Fibroblast of skin of left quadriceps (primary cell): ENCODE measurements at regions not wholly inside any gene's neighbourhood (a gene's known extent, or its start where the extent isn't known, plus 50 kb on each side); places are given as distances from the start of the nearest gene placed in this dataset.

ENCODE experiments used
- DNase-seq, 2 experiments: peaks; one replicate each; pipeline ENCODE4 v3.0.0-alpha.2; 2013; ENCODE audit warnings: low read depth in 2 of 2

DNA sequence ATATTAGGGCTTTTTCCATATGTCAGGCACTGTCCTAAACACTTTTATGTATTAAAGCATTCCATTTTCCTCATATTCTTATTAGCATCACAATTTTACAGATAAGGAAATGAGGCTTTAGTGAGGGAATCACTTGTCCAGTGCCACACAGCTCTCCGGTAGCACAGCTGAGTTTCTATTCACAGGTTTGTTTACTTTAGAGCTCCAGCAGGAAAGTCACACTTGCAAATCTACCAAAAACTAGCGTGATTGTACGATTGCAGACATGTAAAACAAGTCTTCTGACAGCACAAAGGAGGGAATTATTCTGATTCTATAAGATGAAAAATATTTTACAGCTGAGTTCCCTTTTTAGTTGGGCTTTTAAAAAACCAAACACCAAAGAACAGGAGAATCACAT, 472.1 kb downstream of the TMA16 start:
- no peak for DNase-seq

DNA sequence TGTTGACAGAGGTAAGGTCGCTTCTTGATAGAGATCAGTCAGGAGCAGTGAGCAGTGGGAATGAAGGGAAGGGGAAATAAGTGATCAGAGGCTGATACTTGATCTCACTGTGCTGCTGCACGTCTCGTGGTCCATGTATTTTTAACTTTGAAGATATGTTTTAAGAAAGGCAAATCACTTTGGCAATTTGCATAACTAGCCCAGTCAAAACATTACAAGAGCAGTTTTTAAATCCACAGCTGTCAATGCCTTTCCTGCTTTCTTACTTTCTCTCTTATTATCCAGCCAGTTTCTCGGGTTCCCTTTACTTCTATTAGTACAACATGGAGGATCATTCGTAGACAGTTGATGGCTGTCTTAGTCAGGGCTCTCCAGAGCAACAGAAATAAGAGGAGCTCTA, 472.8 kb downstream of the TMA16 start:
- no peak for DNase-seq

DNA sequence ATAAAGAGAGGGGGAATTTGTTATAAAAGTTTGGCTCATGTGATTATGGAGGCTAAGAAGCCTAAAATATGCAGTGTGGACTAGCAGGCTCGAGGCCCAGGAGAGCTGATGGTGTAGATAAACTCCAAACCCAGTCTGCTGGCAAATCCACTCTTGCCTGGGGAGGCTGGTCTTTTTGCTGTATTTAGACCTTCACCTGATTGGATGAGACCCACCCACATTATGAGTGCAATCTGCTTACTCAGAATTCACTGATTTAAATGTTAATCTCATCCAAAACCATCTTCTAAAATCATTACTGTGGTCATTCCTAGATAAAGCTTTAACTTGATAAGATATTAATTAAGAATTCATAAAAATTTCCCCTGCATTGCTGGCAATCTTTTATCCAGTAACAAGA, 473.2 kb downstream of the TMA16 start:
- no peak for DNase-seq

DNA sequence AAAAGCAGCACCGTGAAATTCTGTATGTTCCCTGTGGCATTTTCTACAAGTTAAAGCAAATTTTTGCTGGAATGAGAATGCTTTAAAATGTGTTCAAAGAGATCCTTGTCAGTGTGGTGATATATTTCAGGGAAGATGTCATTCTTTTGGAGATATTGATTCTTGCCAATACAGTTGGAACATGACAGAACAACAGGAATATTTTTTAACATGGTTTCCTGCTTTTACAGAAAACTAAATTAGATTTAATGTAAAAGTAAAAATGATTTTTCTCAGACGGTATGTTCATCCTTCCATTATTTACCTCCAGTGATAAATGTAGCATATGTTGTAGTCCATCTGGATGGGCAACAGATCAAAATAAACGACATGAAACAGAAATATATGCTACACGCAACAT, 474.8 kb downstream of the TMA16 start:
- no peak for DNase-seq

DNA sequence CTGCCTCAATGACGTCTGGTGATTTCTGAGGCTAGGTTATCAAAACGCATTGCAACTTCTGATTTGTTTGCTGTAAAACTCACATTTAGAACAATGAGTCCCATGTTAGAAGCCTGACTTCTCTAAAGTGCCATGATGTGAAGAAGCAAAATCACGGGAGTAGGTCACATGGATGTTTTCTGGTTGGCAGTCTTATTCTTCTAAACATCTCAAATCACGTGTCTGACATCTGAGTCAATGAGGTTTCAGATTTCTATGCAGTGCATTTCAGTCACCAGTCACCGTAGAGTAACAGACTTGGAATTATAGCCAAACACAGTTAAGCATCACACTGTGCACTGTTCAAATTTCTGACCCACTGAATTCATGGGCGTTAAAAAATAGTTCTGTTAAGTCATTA, 482.1 kb downstream of the TMA16 start:
- no peak for DNase-seq

DNA sequence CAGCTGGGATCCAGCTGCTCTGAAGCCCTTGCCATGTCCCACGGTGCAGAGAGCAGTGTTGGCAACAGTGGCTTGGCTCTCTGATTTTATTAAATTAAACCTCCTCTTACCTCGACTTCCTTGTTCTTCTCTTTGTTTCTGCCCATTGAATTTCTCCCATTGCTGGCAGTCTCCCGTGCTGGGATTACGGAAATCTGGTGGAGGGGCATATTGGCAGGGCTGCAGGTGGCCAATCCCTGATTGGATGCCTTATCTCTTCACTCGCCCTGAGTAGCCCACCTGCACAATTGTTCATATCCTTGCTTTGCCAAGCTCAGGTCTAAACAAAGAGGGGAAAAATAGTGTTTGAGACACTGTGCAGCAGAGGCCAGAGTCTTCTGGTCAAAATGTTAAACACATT, 493.9 kb downstream of the TMA16 start:
- no peak for DNase-seq

DNA sequence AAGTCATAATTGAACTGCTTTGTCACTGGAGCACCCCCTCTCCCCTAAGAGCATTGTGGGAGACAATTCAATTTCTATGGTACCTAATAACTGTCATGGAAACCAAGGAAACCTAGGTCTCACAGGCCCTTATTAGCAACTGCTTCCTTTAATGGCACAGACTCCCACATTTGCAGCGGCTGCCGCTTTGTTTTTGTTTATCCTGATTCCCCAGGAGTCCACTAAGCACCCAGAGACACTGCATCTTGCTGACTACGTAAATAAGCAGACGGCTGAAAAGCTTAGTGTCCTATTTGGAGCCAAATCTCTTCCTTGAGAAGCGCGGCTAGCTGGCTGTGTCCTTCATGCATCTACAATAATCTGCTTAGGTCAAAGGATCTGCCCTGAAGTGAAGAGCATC, 494.4 kb downstream of the TMA16 start:
- no peak for DNase-seq

DNA sequence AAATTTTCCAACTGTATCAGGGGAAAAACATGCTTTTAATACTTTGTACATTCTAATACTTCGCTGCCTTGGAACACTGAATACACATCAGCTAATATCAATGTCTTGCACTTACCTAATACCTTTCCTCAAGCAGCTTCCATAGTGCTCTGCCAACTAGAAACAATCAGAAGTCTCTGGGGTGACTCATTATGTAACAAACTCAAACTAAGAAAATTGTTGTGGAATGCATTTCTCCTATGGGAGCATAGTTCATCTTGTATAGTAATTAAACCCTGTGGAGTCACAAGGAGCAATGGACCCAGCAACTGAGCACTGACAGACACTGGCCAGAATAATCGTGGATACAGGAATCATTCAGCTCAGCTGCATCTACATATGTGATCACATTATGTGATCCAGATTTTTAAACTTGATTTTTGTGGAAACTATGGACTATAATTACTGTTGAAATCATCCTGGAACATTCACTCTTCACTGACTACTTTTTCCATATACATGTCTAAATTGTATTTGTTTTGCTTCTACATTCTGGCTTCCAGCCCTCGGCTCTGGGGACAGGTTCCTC, 496.9 kb downstream of the TMA16 start:
- DNase-seq: no peak

DNA sequence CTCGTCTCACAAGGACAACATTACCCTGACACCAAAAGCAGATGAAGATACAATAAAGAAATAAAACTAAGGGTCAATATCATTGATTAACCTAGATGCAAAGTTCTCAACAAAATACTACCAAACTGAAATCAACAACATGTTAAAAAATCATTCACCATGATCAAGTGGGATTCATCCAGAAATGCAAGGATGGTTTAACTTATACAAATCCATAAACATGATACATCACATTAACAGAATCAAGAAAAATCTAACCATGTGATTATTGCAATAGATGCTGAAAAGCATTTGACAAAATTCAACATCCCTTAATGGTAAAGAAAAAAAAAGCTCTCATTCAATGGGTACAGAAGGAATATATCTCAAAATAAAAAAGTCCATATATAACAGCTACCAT, 514.9 kb downstream of the TMA16 start:
- no peak for DNase-seq

DNA sequence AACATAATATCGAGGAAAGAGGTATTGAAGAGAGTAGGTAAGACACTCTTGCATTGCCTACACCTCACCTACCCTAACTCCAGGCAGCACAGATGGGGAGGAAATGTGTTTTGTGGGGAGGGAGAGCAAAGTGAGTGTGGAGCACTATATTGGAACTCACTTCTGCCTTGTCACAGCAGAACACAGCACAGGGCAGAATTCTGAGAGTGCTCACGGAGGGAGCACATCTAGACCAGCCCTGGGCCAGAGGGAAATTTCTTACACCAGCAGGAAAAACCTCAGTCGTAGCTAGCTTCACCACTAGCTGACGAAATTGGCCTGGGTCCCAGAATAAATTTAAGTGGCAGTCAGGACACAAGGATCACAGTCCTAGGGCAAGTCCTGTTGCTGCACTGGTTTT, 517.3 kb downstream of the TMA16 start:
- DNase-seq: no peak

DNA sequence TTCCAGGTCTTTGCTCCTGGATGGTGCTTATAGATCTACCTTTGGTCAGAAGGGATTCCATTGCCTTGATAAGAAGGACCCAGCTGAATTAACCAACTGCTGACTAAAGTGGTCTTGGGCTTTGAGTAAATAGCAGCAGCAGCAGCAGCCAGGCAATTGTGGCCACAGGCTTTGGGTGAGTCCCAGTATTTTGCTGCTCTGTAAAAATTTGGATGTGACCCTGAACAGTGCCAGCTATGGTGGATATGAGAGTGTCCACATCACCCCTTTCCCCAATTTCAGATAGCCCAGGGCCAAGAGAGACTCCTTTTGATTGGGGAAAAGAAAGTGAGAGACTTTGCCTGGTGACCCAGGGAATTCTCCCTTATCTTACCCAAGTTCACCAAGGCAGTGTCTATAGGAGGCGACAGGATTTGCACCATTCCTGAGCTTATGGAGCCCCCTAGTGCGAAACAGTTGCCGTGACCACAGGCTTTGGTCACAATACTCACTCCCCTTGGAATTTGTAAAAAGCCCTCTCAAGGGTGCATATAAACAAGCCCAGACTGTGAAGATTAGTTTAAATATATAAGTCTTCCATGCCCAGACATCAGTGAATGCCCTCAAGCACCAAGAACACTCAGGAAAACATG, 518.0 kb downstream of the TMA16 start:
- no peak for DNase-seq

DNA sequence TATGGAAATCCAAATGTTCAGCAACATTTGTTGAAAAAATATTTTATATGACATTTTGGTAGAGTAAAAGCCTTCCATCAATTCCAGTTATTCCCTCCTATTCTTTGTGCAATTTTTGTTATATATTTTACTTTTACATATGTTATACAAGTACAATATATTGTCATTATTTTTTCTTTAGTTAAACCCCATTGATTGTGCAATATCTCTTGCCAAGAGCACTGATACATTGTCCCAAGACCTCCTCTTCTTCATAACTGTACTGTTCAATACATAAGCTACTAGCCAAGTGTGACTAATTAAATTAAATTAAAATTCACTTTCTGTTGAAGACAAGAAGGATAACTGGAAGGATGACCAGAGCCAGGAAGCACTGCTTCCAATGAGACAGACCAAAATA, 527.5 kb downstream of the TMA16 start:
- DNase-seq: no peak

DNA sequence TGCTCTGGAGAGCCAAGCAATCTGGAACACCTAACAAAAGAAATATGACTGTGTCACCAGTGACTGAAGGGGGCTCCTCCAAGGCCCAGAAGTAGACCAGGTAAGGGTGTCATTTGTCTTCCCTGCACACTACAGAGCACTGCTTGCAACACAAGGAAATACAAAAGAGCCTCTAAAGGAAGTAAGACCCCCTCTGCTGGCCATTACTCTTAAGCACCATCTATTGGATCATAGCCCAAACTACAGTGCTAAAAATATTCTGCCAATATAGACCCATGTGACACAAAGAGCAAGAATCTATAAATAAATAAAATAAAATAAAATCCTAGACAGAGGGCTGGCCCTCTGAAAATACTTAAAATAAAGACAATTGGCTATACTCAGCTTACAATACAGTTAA, 528.7 kb downstream of the TMA16 start:
- no peak for DNase-seq

DNA sequence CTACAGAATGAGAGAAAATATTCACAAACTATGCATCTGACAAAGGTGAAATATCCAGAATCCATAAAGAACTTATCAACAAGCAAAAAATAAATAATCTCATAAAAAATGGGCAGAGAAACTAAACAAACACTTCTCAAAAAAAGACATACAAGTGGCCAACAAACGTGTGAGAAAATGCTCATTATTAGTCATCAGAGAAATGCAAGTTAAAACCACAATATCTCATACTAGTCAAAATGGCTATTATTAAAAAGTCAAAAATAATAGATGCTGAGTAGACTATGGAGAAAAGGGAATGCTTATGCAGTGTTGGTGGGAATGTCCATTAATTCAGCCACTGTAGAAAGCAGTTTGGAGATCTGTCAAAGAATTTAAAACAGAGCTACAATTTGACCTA, 533.3 kb downstream of the TMA16 start:
- no peak for DNase-seq

DNA sequence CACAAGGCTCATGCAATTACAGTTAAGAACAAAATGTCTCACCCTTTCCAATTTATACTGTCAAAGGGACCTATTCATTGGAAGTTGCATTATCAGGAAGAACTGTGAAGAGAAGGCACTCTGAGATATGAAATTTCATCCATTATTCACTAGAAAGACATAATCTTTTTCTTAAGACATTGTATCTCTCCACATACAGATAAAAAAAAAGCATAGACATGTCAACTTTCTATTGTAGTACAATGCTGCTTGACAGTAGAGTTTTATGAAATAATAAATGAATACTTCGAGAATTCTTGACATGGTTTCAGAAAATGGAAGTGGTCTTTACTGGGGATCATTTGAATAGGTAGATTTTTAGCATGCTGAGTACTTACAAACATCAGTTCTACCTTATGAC, 545.0 kb downstream of the TMA16 start:
- DNase-seq: no peak

DNA sequence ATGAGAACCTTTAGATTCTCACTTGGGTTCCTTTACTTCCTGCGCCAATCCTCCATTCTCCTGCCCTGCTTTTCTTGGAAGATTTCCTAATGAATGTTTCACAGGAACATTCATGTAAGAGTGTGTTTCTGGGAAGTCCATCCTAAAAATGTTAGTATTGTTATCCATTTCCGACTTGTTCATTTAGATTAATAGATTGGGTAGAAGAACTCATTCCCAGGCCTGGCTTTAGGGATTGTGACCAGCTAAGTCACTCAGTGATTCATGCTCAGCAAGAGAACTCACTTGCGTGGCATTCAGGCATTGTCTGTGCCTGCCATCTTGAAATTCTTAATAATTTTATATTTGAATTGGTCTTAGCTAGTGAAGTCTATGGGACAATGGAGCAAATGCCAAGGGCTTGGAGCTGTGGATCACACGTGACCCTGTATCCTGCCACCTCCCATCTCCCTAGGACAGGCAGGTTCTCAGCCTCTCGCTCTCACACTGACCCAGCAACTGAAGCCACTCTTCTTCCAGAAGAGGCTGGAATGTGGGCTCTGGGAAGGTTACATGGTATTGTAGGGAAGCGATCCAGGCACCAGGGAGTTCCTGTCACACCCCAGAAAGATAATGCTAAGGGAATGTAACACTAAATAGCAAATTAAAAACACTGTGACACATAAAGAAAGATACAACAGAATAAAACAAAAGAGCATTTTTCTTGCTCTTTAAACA, 562.1 kb downstream of the TMA16 start:
- no peak for DNase-seq

DNA sequence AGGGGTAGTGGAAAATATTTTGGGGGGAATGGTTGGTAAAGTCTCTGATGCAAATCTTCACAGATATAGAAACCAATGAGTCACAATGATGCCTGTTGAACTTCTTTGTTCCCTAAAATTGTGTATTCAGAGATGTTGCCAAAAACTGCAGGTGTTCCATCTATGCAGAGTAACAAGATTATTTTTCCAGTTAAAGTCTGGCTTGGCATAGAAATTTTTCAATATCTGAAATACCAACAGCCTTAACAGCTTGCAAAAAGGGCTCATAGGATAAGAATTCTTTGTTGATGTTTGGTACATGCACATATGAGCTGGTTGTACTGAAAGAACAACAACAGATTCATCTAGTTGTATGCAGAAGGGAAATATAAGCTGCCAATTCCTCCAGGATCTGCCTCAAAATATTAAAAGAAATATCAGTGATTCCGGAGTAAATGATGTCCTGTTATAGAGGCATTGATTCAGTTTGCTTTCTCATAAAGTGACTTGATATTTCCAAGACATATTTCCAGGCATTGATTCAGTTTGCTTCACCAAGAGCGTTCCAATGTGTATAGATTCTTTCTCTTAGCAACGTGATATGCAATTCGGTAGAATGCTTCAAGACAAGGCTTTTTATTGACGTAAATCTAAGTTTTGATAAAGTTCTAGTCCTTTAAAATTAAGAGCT, 564.4 kb downstream of the TMA16 start:
- DNase-seq: no peak

DNA sequence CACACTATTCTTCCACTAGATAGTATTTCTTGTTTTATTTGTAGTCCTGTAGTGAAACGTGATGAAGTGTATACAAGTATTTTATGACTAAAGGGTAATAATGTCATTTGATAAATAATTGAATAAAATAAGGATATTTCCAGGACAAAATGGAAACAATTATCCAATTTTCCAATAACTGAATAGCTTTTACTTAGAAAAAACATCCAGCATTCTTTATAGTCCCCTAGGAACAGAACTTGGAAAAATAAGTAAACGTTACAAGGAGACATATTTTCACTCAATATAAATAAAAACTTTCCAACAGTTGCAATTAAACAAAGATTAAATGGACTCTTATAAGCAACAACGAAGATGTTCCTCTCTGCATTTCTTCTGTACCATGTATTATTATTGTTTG, 566.0 kb downstream of the TMA16 start:
- no peak for DNase-seq

DNA sequence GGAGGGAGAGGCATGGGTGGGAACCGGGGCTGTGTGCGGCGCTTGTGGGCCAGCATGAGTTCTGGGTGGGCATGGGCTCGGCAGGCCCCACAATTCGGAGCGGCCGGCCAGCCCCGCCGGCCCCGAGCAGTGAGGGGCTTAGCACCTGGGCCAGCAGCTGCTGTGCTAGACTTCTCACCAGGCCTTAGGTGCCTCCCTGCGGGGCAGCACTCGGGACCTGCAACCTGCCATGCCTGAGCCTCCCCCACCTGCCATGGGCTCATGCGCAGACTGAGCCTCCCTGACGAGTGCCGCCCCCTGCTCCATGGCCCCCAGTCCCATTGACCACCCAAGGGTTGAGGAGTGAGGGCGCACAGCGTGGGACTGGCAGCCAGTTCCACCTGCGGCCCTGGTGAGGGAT, 573.9 kb downstream of the TMA16 start:
- DNase-seq: no peak

DNA sequence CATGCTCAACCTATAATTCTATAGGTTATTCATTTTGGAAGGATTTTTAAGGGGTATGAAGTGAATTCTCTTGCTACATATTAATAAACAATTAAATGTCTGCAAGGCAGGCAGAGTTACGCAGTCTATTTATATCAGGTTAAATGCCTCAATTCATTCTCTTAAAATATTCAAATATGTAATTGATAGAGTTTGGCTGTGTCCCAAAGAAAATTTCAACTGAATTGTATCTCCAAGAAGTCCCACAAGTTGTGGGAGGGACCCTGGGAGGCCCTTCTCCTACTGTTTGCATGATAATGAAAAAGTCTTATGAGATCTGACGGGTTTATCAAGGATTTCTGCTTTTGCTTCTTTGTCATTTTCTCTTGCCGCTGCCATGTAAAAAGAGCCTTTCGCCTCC, 576.1 kb downstream of the TMA16 start:
- DNase-seq: no peak

DNA sequence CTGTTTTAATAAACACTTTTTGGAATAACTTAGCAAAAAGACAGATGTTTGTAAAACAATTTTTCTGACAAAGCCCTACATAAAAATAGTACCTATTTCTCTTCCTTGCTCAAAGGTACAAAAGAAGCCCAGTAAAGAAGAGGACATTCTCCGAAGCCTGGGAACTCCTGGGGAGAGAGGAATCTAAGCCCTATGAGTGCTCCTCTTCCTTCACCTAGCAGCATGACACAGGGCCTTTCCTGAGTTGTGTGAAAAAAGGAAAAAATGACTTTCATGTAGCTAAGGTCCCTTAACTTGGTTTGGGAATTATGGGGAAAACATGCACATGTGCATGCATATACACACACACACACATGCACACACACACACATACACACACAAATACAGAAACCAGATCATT, 586.9 kb downstream of the TMA16 start:
- no peak for DNase-seq

DNA sequence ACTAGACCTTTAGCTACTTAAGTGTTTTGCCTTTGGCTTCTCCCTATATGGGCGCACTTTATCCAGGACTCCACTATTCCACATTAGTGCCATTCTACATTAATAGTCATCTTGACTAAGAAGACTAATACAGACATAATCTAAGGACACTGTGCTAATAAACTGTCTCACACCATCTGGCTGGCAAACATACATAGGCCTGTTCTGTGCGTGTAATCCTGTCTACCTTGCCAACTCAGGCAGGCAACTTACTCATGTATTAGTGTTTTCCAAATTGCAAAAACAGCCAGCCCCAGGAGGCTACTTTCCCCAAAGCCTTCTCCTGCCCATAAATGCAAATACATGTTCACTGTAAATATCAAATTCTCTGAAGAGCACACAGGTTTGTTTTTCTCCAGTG, 587.3 kb downstream of the TMA16 start:
- DNase-seq: no peak

DNA sequence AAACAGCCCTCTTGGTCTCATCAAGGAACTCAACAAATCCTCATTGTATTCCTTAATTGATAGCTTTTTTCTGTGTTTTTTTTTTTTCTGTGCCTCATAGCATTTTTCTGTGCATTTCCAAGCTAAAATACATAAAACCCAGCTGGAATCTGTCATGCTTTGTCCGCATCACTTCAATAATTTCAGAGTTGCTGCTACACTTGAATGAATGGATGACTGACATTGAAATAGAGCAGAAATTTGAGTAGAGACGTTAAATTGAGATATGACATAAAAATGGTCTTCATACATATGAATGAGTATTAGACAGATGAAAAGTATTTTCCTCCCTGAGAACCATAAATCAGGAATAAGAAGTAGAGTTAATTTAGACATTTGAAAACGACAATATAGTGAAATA, 593.2 kb downstream of the TMA16 start:
- no peak for DNase-seq
